22Rv1 (cell line): ENCODE measurements at regions not wholly inside any gene's neighbourhood (a gene's known extent, or its start where the extent isn't known, plus 50 kb on each side); places are given as distances from the start of the nearest gene placed in this dataset.

Experiments used
- H3K27ac ChIP-seq: fragments of 450-650 bp; 2 replicates; pipeline ENCODE4 v1.5.1; 2017
- CTCF ChIP-seq: fragments of 450-650 bp; IDR thresholded peaks from 2 replicates; pipeline ENCODE4 v1.5.1; 2017; ENCODE audit warnings: mild to moderate bottlenecking
- ZFX ChIP-seq: fragments of 450-650 bp; IDR thresholded peaks from 2 replicates; pipeline ENCODE4 v1.6.1; 2017; ENCODE audit warnings: antibody characterized with exemption, borderline replicate concordance

- no peak overlapping the region for H3K27ac ChIP-seq
Observed at GRCh38 chrX:109952050-109952449, 50.9 kb upstream of the TMEM164 start.

GRCh38 chrX:109952985-109953905, 49.7 kb upstream of the TMEM164 start:
- TF ChIP-seq CTCF (no peak), ZFX (no peak)
- H3K27ac ChIP-seq = no peak overlapping the region

More at GRCh38 chrX:109952050-109952449, 50.9 kb upstream of the TMEM164 start:
- TF ChIP-seq CTCF (no peak), ZFX (no peak)
